ENCODE measurements at regions not wholly inside any gene's neighbourhood (a gene's known extent, or its start where the extent isn't known, plus 50 kb on each side); places are given as distances from the start of the nearest gene placed in this dataset.
"Not testable (repeated sequence)": the region's sequence is repeated elsewhere in the genome, so short reads cannot be mapped to it uniquely, and the experiment has no call there.

DNA sequence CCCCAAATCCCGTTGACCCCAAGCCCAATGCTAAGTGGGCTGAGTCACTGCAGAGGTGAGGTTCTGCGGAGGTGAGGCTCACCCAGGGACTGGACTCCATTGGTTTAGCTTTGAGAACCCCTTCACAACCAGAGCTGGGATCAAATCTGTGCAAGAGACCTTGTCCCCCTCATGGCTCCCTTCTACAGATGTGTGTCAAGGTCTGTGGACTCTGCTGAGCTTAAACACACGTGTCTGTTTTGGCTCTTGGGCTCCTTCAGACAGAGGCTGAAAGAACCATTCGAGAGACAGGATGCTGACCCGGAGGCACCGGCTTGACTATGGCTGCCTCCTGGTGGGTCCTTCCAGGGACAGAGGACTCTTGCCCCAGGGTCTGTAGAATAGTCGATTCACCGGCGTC is 190.3 kb downstream of the LPIN1 start:
- peaks cover 12 to 17% (median 17%) of the 10 kb centered on the region in 3 donors for H3K4me1 Mint-ChIP-seq
- H3K36me3 Mint-ChIP-seq, result peaks cover 2% of the 10 kb centered on the region
- H3K27ac Mint-ChIP-seq, result no peak overlapping the region
- H3K9me3 Mint-ChIP-seq, result peaks cover 0 to 9% (median 5%) of the 10 kb centered on the region in 3 donors
- H3K4me3 Mint-ChIP-seq, result no peak overlapping the region
- H3K27me3 Mint-ChIP-seq, result no peaks in the 10 kb centered on the region

DNA sequence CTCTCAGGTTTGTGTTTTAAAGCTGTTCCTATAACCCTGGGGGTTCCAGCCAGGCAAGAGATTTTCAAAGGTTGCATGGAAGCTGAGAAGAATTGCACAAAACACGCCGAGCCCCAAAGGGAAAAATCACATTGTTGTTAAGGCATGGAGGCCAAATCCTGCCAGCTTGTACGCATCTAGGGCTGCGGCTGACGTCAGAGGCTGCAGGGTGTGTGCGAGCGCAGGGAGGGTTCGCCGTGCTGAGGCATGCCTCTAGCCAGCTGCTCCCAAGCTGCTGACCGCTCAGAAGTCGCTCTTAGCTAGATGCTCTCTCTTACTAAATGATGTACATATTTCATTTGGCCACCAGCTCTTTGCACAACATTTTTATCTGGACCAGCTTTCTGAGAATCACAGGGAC is 191.8 kb downstream of the LPIN1 start:
- H3K9me3 Mint-ChIP-seq, result peaks cover 0 to 9% (median 4%) of the 10 kb centered on the region in 3 donors
- H3K36me3 Mint-ChIP-seq, result peaks cover 2% of the 10 kb centered on the region
- H3K4me1 Mint-ChIP-seq, result peaks cover 12 to 15% (median 14%) of the 10 kb centered on the region in 3 donors
- no peak overlapping the region for H3K27ac Mint-ChIP-seq
- H3K27me3 Mint-ChIP-seq, result no peaks in the 10 kb centered on the region
- peak overlapping the region in 1 of 4 donors; percentile 67 for H3K4me3 Mint-ChIP-seq

DNA sequence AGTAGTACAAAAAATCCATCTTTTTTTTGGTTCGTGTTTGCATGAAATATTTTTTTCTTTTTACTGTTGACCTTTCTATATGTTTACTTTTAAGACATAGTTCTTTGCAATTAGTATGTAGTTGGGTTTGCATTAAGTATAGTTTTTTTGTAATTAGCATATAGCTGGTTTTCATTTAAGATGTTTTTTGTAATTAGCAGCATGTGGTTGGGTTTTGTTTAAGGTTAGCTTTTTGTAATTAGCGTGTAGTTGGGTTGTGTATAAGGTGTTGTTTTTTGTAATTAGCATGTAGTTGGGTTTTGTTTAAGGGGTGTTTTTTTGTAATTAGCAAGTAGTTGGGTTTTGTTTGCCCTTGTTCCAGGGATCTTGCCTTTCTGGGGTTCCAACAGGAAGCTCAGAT is 193.1 kb downstream of the LPIN1 start:
- Mint-ChIP-seq H3K36me3 (peaks cover 1% of the 10 kb centered on the region), H3K27me3 (no peaks in the 10 kb centered on the region), H3K4me1 (peaks cover 9 to 16% (median 10%) of the 10 kb centered on the region in 3 donors), H3K27ac (no peak overlapping the region), H3K9me3 (peaks cover 0 to 6% (median 0%) of the 10 kb centered on the region in 3 donors), H3K4me3 (no peak overlapping the region)

DNA sequence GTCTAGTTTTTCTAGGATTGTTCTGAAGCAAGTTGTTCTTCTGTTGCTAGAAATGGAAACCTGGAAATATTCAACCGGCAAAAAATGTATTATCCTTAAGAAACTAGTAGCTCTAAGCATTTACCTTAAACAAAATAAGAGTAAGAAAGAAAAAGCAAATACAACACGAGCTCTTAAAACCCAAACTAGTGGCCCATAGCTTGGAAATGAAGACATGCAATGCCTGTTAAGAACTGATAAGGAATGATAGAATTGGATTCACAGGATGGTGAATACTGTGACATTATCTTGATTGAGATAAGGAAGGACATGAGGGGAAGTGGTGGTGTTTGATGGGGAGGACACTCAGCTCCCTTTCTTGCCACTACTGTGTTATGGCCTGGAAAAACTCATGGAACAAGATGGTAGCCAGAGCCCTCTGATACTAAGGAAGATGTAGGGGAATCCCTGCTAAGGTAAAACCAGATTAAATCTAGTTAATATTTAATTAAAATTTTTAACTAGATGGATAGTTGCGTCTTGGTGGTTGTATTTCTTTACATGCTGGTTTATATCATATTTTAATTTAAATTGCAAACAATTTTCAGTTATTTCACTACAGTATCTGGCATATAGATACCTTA is 193.8 kb downstream of the LPIN1 start:
- H3K4me1 Mint-ChIP-seq, result peaks cover 13 to 17% (median 13%) of the 10 kb centered on the region in 3 donors
- no peak overlapping the region for H3K4me3 Mint-ChIP-seq
- no peak overlapping the region for H3K27ac Mint-ChIP-seq

DNA sequence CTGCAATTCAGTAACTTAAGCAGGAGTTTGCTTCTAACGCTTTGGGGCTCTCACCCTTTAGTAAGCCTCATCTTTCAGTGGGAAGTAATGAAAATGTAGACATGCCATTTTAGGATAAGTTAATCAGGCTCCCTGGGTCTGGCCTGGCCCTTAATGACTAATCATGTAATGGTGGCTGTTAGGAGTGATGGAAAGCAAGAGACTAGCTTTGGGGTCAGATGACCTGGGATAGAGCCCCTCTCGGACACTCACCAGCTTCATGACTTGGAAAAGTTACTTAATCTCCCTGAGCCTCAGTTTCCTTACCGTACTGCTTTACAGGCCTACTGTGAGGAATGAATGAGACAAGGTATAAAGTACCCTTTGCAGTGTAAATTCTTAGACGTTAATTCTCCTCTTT is 194.4 kb downstream of the LPIN1 start:
- Mint-ChIP-seq H3K9me3 (peaks cover 0 to 6% (median 0%) of the 10 kb centered on the region in 3 donors), H3K4me3 (no peak overlapping the region), H3K27ac (no peak overlapping the region), H3K4me1 (peaks cover 17 to 23% (median 18%) of the 10 kb centered on the region in 3 donors), H3K36me3 (peaks cover 6% of the 10 kb centered on the region), H3K27me3 (no peaks in the 10 kb centered on the region)

More for the DNA sequence above, 193.8 kb downstream of the LPIN1 start:
- H3K9me3 Mint-ChIP-seq, result peaks cover 0 to 6% (median 0%) of the 10 kb centered on the region in 3 donors
- H3K27me3 Mint-ChIP-seq, result no peaks in the 10 kb centered on the region
- H3K36me3 Mint-ChIP-seq, result peaks cover 3% of the 10 kb centered on the region

DNA sequence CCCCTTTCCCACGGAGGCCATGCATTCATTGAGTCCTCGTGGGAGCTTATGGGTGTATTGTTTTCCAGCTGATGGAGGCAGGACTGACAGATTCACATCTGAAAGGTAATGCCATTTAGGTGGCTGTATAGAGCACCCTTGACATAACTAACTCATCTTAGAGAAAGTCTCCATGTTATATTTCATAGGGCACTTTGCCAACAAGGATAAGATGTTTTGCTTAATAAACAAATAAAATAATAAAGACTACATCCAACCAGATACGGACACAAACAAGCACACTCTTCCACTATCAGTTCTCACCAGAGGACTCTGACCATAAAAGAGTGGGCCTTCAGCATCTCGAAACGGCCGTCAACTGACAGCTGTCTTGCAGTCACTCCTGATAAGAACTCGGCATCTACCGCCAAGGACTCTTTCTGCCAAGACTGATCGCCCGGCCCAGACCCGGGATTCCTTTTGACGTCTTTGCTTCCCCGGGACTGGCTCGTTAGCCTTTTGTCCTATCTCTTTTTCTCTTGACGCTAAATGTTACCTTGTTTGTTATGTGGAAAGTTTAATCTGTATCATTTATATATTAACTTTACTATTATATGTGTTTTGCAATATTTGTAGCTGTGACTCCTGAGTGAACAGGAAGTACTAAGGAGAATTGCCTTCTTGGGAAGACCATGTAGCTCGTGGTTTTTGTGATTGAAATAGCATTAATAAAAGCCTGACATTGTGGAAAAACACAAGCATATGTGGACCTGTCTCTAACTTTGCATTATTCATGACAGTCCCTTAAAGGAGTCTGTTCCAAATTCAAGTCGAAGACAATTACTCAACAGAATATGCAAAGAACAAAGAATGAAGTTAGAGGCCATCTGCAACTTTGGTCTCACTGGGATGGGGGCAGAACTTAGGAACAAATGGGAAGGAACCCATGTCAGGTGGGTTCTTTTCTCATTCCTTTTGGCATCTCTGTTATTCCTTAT is 195.1 kb downstream of the LPIN1 start:
- no peak overlapping the region for H3K27ac Mint-ChIP-seq
- no peak overlapping the region for H3K4me3 Mint-ChIP-seq
- peaks cover 7% of the 10 kb centered on the region for H3K36me3 Mint-ChIP-seq
- no peaks in the 10 kb centered on the region for H3K27me3 Mint-ChIP-seq
- peaks cover 0 to 6% (median 0%) of the 10 kb centered on the region in 3 donors for H3K9me3 Mint-ChIP-seq
- H3K4me1 Mint-ChIP-seq, result peaks cover 19 to 25% (median 20%) of the 10 kb centered on the region in 3 donors

DNA sequence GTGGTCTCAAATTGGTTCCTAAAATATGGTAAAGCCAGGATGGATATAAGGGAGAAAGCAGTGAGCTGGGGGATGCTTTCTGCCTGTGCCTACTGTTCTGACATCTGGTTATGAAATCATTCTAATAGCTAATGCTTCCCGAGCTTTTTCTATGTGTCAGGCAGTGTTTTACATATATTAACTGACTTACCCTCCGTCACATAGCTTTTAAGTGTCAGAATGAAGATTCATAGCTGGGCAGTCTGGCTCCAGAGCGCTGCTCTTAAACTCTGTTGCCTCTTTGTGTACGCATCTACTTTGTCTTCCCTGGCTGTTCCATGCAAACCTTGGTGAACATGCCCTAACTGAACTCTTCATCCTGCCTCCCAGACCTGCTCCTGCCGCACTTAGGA is 195.7 kb downstream of the LPIN1 start:
- Mint-ChIP-seq H3K4me3 (no peak overlapping the region), H3K36me3 (peaks cover 7% of the 10 kb centered on the region)

DNA sequence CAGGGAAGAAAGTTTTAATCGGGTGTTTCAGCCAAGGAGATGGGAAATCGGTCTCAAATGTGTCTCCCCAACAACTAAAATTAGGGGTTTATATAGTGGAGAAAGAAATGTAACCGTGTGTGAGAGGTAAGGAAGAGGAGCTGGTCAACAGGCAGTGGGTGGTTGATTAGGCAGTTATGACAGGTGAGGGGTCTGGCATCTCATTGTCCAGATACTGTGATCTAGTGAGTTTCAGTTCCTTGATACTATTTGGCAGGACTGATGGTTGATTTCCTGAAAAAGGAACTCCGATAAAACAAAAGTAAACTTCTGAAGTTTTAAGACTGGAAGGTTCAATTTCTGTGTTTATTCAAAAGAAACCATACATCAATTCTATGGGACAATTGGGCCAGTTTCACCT is 197.9 kb downstream of the LPIN1 start:
- peaks cover 7% of the 10 kb centered on the region for H3K36me3 Mint-ChIP-seq
- H3K27ac Mint-ChIP-seq, result peak overlapping the region in 2 of 3 donors; percentile 25 to 83
- peaks cover 18 to 25% (median 20%) of the 10 kb centered on the region in 3 donors for H3K4me1 Mint-ChIP-seq
- H3K9me3 Mint-ChIP-seq, result no peaks in the 10 kb centered on the region
- H3K27me3 Mint-ChIP-seq, result no peaks in the 10 kb centered on the region
- peak overlapping the region in 2 of 4 donors; percentile 83 to 94 for H3K4me3 Mint-ChIP-seq

More for the DNA sequence above, 195.7 kb downstream of the LPIN1 start:
- Mint-ChIP-seq H3K27ac (no peak overlapping the region), H3K4me1 (peaks cover 19 to 25% (median 20%) of the 10 kb centered on the region in 3 donors), H3K9me3 (peaks cover 0 to 5% (median 0%) of the 10 kb centered on the region in 3 donors), H3K27me3 (no peaks in the 10 kb centered on the region)

DNA sequence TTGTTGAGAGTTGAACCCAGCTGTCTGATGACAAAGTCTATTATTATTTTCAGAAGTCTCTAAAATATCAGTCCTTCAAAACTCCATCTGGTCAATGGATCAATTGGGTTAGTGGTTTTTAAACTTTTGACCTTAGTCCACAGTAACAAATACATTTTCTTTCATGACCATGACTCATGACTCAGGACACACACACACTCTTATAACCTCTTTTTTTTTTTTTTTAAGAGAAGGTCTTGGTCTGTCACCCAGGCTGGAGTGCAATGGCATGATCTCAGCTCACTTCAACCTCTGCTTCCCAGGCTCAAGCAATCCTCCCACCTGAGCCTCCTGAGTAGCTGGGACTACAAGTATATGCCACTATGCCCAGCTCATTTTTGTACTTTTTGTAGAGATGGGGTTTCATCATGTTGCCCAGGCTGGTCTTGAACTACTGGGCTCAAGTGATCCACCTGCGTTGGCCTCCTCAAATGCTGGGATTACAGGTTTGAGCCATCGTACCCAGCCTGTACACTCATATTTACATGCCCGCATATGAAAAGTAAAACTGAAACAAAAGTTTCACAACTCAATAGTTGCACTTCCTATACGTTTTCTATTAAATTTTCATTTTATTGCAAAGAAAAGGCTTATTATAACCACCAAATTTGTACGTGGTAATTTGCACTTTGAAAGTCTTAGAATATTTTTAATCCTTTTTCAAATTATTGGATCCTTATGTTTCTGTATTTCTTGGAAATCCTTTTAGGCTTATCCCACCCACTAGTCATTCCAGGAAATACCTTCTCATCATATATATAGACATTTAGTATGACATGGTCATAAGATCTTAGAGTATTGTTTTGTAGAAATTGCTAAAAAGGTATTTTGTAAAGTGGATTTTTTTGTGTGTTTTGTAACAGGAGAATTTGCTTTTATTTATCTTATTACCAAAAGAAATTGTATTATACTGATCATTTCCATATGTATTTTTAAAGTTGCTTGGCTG is 199.0 kb downstream of the LPIN1 start:
- H3K4me3 Mint-ChIP-seq, result peak overlapping the region; percentile 20 to 94 (median 80)
- H3K4me1 Mint-ChIP-seq, result peaks cover 23 to 35% (median 30%) of the 10 kb centered on the region in 3 donors
- H3K27ac Mint-ChIP-seq, result peak overlapping the region in 2 of 3 donors; percentile 76 to 86
- H3K9me3 Mint-ChIP-seq, result no peaks in the 10 kb centered on the region
- peaks cover 7% of the 10 kb centered on the region for H3K36me3 Mint-ChIP-seq
- no peaks in the 10 kb centered on the region for H3K27me3 Mint-ChIP-seq

DNA sequence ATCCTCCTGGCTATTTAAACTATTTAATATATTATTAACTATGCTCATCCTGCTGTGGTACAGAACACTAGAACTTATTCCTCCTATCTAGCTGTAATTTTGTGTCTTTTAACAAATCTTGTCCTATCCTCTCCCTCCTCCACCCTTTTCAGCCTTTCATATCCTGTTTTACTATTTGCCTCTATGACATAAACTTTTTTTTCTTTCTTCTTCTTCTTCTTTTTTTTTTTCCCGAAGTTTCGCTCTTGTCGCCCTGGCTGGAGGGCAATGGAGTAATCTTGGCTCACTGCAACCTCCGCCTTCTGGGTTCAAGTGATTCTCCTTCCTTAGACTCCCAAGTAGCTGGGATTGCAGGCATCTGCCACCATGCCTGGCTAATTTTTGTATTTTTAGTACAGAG is 201.5 kb downstream of the LPIN1 start:
- Mint-ChIP-seq H3K9me3 (no peaks in the 10 kb centered on the region), H3K27me3 (no peaks in the 10 kb centered on the region), H3K4me3 (no peak overlapping the region), H3K27ac (no peak overlapping the region), H3K36me3 (peaks cover 7% of the 10 kb centered on the region), H3K4me1 (peaks cover 25 to 35% (median 33%) of the 10 kb centered on the region in 3 donors)

DNA sequence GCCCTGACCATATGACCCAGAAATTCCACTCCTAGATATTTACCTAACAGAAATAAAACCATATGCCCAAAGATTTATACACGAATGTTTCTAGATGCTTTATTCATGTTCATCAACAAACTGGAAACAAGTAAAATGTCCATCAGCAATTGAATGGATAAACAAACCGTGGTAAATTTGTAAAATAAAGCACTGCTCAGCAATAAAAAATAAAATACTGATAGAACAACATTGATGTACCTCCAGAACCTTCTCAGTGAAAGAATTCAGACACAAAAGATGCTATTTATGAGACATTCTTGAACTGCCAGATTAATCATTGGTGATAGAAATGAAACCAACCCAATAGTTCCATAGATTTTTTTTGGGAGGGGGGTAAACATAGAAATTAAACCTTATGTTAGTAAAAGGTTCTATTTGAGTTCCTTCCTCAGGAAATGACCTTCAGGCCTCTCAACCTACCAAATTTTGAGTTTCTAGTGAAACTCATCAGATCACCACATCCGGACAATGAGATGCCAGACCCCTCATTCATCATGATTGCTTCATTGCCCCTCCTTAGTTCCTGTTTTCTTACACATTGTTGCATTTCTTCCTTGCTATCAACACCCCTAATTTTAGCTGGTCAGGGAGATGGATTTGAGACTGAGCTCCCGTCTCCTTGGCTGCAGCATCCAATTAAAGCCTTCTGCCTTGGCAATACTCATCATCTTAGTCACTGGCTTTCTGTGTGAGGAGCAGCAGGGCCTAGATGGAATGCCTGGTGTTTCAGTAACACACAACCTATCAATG is 203.5 kb downstream of the LPIN1 start:
- H3K27ac Mint-ChIP-seq, result peak overlapping the region in 1 of 3 donors; percentile 48
- H3K27me3 Mint-ChIP-seq, result no peaks in the 10 kb centered on the region
- H3K36me3 Mint-ChIP-seq, result peaks cover 4% of the 10 kb centered on the region
- peaks cover 0 to 3% (median 0%) of the 10 kb centered on the region in 3 donors for H3K9me3 Mint-ChIP-seq
- peaks cover 16 to 23% (median 19%) of the 10 kb centered on the region in 3 donors for H3K4me1 Mint-ChIP-seq
- peak overlapping the region in 2 of 4 donors; percentile 19 to 22 for H3K4me3 Mint-ChIP-seq

DNA sequence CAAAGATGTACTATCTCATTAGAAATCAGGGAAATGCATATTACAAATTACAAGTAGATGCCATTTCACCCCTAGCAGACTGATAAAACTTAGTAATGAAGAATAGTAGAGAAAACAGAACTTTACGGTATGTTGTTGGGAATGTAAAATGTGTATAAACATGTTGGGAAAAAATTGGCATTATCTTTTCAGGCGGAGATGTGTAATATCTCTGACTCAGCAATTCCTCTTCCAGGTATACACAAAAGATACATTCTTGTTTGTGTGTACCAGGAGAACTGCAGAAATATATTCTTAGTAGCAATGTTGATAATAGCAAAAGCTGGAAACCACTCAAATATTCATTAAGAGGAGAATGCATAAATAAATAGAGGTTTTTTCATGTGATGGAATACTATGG is 204.5 kb downstream of the LPIN1 start:
- Mint-ChIP-seq H3K4me1 (peaks cover 8 to 14% (median 12%) of the 10 kb centered on the region in 3 donors), H3K36me3 (no peaks in the 10 kb centered on the region), H3K27ac (no peak overlapping the region), H3K4me3 (no peak overlapping the region), H3K27me3 (peaks cover 3% of the 10 kb centered on the region), H3K9me3 (peaks cover 0 to 3% (median 0%) of the 10 kb centered on the region in 3 donors)

DNA sequence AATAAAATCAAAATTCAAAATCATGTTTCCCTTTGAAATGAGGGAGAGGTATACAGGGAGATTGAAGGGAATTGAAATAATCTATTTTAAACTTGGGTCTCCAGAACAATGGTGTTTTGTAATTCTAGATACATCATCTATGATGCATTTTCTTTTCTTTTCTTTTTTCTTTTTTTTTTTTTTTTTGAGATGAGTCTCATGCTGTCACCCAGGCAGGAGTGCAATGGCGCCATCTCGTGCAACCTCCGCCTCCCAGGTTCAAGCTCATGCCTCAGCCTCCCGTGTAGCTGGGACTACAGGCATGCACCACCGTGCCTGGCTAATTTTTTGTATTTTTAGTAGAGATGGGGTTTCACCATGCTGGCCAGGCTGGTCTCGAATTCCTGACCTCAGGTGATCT is 205.1 kb downstream of the LPIN1 start:
- peaks cover 7 to 13% (median 11%) of the 10 kb centered on the region in 3 donors for H3K4me1 Mint-ChIP-seq
- not testable (repeated sequence) for H3K9me3 Mint-ChIP-seq, H3K27ac Mint-ChIP-seq, H3K4me3 Mint-ChIP-seq, H3K27me3 Mint-ChIP-seq, H3K36me3 Mint-ChIP-seq

Measured in IgD-negative memory B cell (primary cell).